ENCODE measurements at regions not wholly inside any gene's neighbourhood (a gene's known extent, or its start where the extent isn't known, plus 50 kb on each side); places are given as distances from the start of the nearest gene placed in this dataset.
A peak's percentile ranks its signal among the peaks of the same experiment; 100 is the strongest.

- no peak for TF ChIP-seq EZH2 (IDR thresholded peaks at IDR 0.05; ENCODE audit: low read length, missing control alignments)
- TF ChIP-seq, protein P1, sequence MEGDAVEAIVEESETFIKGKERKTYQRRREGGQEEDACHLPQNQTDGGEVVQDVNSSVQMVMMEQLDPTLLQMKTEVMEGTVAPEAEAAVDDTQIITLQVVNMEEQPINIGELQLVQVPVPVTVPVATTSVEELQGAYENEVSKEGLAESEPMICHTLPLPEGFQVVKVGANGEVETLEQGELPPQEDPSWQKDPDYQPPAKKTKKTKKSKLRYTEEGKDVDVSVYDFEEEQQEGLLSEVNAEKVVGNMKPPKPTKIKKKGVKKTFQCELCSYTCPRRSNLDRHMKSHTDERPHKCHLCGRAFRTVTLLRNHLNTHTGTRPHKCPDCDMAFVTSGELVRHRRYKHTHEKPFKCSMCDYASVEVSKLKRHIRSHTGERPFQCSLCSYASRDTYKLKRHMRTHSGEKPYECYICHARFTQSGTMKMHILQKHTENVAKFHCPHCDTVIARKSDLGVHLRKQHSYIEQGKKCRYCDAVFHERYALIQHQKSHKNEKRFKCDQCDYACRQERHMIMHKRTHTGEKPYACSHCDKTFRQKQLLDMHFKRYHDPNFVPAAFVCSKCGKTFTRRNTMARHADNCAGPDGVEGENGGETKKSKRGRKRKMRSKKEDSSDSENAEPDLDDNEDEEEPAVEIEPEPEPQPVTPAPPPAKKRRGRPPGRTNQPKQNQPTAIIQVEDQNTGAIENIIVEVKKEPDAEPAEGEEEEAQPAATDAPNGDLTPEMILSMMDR (conservative IDR thresholded peaks at IDR 0.05 in 1 of 2, IDR thresholded peaks at IDR 0.05 in 1 of 2; ENCODE audit: low read depth in 1 of 2, low read length in 2 of 2): no peak
- H3K36me3 ChIP-seq (ENCODE audit: control insufficient read depth, insufficient read depth, low read length): no peaks in the 10 kb centered on the region
Measured at GRCh38 chr6:119461187-119461586, 111.6 kb upstream of the MAN1A1 start.

GRCh38 chr6:119459207-119459974, 109.8 kb upstream of the MAN1A1 start:
- H3K9me3 ChIP-seq (ENCODE audit: control insufficient read depth, insufficient read depth, low read depth, low read length): no peaks in the 10 kb centered on the region
- H3K4me3 ChIP-seq (replicated peaks in 1 of 4; ENCODE audit: control extremely low read depth in 1 of 4, insufficient read depth in 1 of 4, low read depth in 3 of 4, low read length in 4 of 4): no peak overlapping the region
- DNase-seq (ENCODE audit: low read depth in 2 of 2): no peak

More at GRCh38 chr6:119461187-119461586, 111.6 kb upstream of the MAN1A1 start:
- no peaks in the 10 kb centered on the region for H3K27me3 ChIP-seq (ENCODE audit: control insufficient read depth, insufficient read depth, low read length)
- DNase-seq (ENCODE audit: low read depth in 2 of 2): no peak
- H3K9me3 ChIP-seq (ENCODE audit: control insufficient read depth, insufficient read depth, low read depth, low read length): no peaks in the 10 kb centered on the region
- no peak overlapping the region for H3K4me2 ChIP-seq (ENCODE audit: extremely low read depth, insufficient read depth, low read length)
- no peaks in the 10 kb centered on the region for H3K79me2 ChIP-seq (ENCODE audit: control insufficient read depth, insufficient read depth, low read length)
- no peak overlapping the region for H3K27ac ChIP-seq (ENCODE audit: insufficient read depth, low read length)
- H3K4me1 ChIP-seq (ENCODE audit: control insufficient read depth, extremely low read depth, insufficient read depth, low read length): no peaks in the 10 kb centered on the region
- no peak overlapping the region for H3K9ac ChIP-seq (ENCODE audit: insufficient read depth, low read length)
- H2AFZ ChIP-seq (ENCODE audit: low read length): no peak overlapping the region
- no peak overlapping the region for H3K4me3 ChIP-seq (replicated peaks in 1 of 4; ENCODE audit: control extremely low read depth in 1 of 4, insufficient read depth in 1 of 4, low read depth in 3 of 4, low read length in 4 of 4)
- H4K20me1 ChIP-seq (ENCODE audit: control insufficient read depth, extremely low read depth, insufficient read depth, low read length): no peaks in the 10 kb centered on the region

DNA sequence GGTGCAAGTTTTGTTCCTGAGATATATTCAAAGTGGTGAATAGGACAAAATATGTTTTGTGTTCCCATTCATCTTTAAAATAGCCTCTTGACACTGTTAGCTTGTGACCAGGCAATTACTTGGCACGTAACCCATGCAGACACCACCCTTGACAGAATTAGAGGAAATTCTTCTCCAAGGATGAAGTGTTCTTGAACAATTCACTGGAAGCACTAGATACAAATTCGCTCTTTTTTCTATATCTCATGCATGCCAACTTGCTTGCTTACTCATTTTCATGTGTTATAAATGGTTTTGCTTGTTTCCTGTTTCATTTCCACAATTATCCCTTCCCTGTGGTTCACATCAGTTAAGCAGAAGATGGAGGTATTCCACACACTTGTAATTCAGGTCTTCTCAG, 105.2 kb upstream of the MAN1A1 start:
- no peak overlapping the region for H3K4me2 ChIP-seq (ENCODE audit: extremely low read depth, insufficient read depth, low read length)

More at GRCh38 chr6:119459207-119459974, 109.8 kb upstream of the MAN1A1 start:
- TF ChIP-seq, protein P1 (conservative IDR thresholded peaks at IDR 0.05 in 1 of 2, IDR thresholded peaks at IDR 0.05 in 1 of 2; ENCODE audit: low read depth in 1 of 2, low read length in 2 of 2): no peak
- no peak for TF ChIP-seq EZH2 (IDR thresholded peaks at IDR 0.05; ENCODE audit: low read length, missing control alignments)
- Histone ChIP-seq H3K27me3 (ENCODE audit: control insufficient read depth, insufficient read depth, low read length) (no peaks in the 10 kb centered on the region), H2AFZ (ENCODE audit: low read length) (no peak overlapping the region), H3K36me3 (ENCODE audit: control insufficient read depth, insufficient read depth, low read length) (no peaks in the 10 kb centered on the region), H3K27ac (ENCODE audit: insufficient read depth, low read length) (no peak overlapping the region), H3K9ac (ENCODE audit: insufficient read depth, low read length) (no peak overlapping the region), H3K4me1 (ENCODE audit: control insufficient read depth, extremely low read depth, insufficient read depth, low read length) (no peaks in the 10 kb centered on the region), H4K20me1 (ENCODE audit: control insufficient read depth, extremely low read depth, insufficient read depth, low read length) (no peaks in the 10 kb centered on the region), H3K79me2 (ENCODE audit: control insufficient read depth, insufficient read depth, low read length) (no peaks in the 10 kb centered on the region), H3K4me2 (ENCODE audit: extremely low read depth, insufficient read depth, low read length) (no peak overlapping the region)

More for the DNA sequence above, 105.2 kb upstream of the MAN1A1 start:
- no peaks in the 10 kb centered on the region for H4K20me1 ChIP-seq (ENCODE audit: control insufficient read depth, extremely low read depth, insufficient read depth, low read length)
- no peaks in the 10 kb centered on the region for H3K36me3 ChIP-seq (ENCODE audit: control insufficient read depth, insufficient read depth, low read length)
- no peak overlapping the region for H3K4me3 ChIP-seq (replicated peaks in 1 of 4; ENCODE audit: control extremely low read depth in 1 of 4, insufficient read depth in 1 of 4, low read depth in 3 of 4, low read length in 4 of 4)
- no peaks in the 10 kb centered on the region for H3K79me2 ChIP-seq (ENCODE audit: control insufficient read depth, insufficient read depth, low read length)
- no peak overlapping the region for H3K9ac ChIP-seq (ENCODE audit: insufficient read depth, low read length)
- H2AFZ ChIP-seq (ENCODE audit: low read length): no peak overlapping the region
- no peaks in the 10 kb centered on the region for H3K4me1 ChIP-seq (ENCODE audit: control insufficient read depth, extremely low read depth, insufficient read depth, low read length)
- H3K27me3 ChIP-seq (ENCODE audit: control insufficient read depth, insufficient read depth, low read length): no peaks in the 10 kb centered on the region
- no peaks in the 10 kb centered on the region for H3K9me3 ChIP-seq (ENCODE audit: control insufficient read depth, insufficient read depth, low read depth, low read length)
- no peak overlapping the region for H3K27ac ChIP-seq (ENCODE audit: insufficient read depth, low read length)
- DNase-seq (ENCODE audit: low read depth in 2 of 2): peak in 1 of 2 donors; percentile 48
- TF ChIP-seq, protein P1 (conservative IDR thresholded peaks at IDR 0.05 in 1 of 2, IDR thresholded peaks at IDR 0.05 in 1 of 2; ENCODE audit: low read depth in 1 of 2, low read length in 2 of 2): no peak
- no peak for TF ChIP-seq EZH2 (IDR thresholded peaks at IDR 0.05; ENCODE audit: low read length, missing control alignments)
